ENCODE measurements at regions not wholly inside any gene's neighbourhood (a gene's known extent, or its start where the extent isn't known, plus 50 kb on each side); places are given as distances from the start of the nearest gene placed in this dataset.

DNA sequence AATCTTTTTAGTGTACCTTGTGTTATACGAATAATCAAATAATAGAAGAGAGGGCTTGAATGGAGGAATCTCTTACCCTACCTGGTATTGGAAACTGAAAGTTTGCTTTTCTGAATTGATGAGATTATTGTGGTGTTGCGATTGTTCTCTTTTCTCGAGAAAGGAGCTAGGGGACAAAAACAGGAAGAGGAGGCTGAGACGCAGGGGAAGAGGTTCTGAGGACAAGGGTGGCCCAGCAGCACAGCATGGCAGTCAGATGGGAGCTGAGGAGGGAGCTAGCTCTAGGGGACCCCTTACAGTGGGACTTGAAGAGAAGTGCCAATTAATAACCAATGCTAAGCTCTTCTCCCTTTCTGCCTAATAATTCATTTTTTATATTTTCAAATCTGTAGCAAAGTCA is 183.3 kb upstream of the DMAC1 start:
- ChIA-PET CTCF (ENCODE audit: partially characterized antibody) (interaction anchor here (0.6 kb wide), 1 partner anchor 137 kb away, joined by 3 read pairs; no protein-coding TSS in a partner anchor), POLR2A (ENCODE audit: partially characterized antibody) (no interaction called here)
- H3K27me3 ChIP-seq (replicated peaks in 1 of 4; ENCODE audit: control insufficient read depth in 3 of 4, extremely low read depth in 1 of 4, insufficient read depth in 3 of 4, low read length in 3 of 4), result no peaks in the 10 kb centered on the region
- no peak overlapping the region for H4K8ac ChIP-seq (ENCODE audit: extremely low read depth, insufficient read depth, low read length)
- H2BK12ac ChIP-seq (ENCODE audit: low read depth, low read length), result no peak overlapping the region
- H4K91ac ChIP-seq (replicated peaks; ENCODE audit: insufficient read length, low read length), result no peak overlapping the region
- H3K56ac ChIP-seq (replicated peaks; ENCODE audit: insufficient read length, low read depth, low read length), result no peak overlapping the region
- H3K14ac ChIP-seq (ENCODE audit: insufficient read length), result no peak overlapping the region
- TF ChIP-seq, protein P1, sequence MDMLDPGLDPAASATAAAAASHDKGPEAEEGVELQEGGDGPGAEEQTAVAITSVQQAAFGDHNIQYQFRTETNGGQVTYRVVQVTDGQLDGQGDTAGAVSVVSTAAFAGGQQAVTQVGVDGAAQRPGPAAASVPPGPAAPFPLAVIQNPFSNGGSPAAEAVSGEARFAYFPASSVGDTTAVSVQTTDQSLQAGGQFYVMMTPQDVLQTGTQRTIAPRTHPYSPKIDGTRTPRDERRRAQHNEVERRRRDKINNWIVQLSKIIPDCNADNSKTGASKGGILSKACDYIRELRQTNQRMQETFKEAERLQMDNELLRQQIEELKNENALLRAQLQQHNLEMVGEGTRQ (IDR thresholded peaks at IDR 0.05; ENCODE audit: low read length), result no peak
- TF ChIP-seq PHF8 (conservative IDR thresholded peaks at IDR 0.05; ENCODE audit: low read depth, low read length) (no peak), SIX5 (IDR thresholded peaks at IDR 0.05; ENCODE audit: low read depth, low read length) (no peak)
- no peaks in the 10 kb centered on the region for H3K23me2 ChIP-seq (ENCODE audit: low read depth, low read length)
- WGBS, 2 experiments (ENCODE audit: extremely low coverage in 1 of 2, insufficient coverage in 1 of 2, insufficient read length in 1 of 2, insufficient replicate concordance in 2 of 2, low coverage in 1 of 2, low lambda C conversion rate in 2 of 2, missing lambda C conversion rate in 1 of 2), result 83% methylated on average over 4 of the region's 4 CpGs; no CpG with 5 or more reads in 1 of the 2 experiments
- no peak overlapping the region for H2BK15ac ChIP-seq (ENCODE audit: low read length)
- no peak overlapping the region; the same call in 1 of the 2 replicates for H2BK20ac ChIP-seq (ENCODE audit: low read length)
- H3K4me2 ChIP-seq (ENCODE audit: insufficient read depth in 1 of 2, low read depth in 2 of 2, low read length in 2 of 2), result no peak overlapping the region
- no peak overlapping the region for H4K5ac ChIP-seq (ENCODE audit: insufficient read length, low read depth, low read length)
- H2AK5ac ChIP-seq (ENCODE audit: low read depth, low read length), result no peak overlapping the region
- H2AFZ ChIP-seq (ENCODE audit: low read length), result 0 out of 2 replicates have a peak overlapping the region, but pooled peaks have one; percentile 15
- H3K79me1 ChIP-seq (ENCODE audit: low read depth, low read length), result no peaks in the 10 kb centered on the region
- H2BK5ac ChIP-seq (ENCODE audit: low read depth, low read length), result no peak overlapping the region
- H3K23ac ChIP-seq (ENCODE audit: insufficient read length), result no peak overlapping the region
- H3K4me3 ChIP-seq (ENCODE audit: extremely low read depth in 1 of 4, insufficient read depth in 2 of 4, low read depth in 3 of 4, low read length in 4 of 4), result no peak overlapping the region
- FAIRE-seq (no peak), DNase-seq (ENCODE audit: low read depth in 1 of 2, low spot score in 2 of 2) (no peak)
- no peaks in the 10 kb centered on the region for H3K9me3 ChIP-seq (ENCODE audit: insufficient read depth in 2 of 2, low read depth in 1 of 2, low read length in 1 of 2)
- H3K36me3 ChIP-seq (ENCODE audit: control insufficient read depth in 2 of 4, insufficient read depth in 4 of 4, low read length in 3 of 4), result no peaks in the 10 kb centered on the region
- H3K79me2 ChIP-seq (ENCODE audit: control insufficient read depth in 1 of 2, insufficient read depth in 2 of 2, low read length in 2 of 2), result no peaks in the 10 kb centered on the region
- no peak overlapping the region for H3K9ac ChIP-seq (replicated peaks in 1 of 4; ENCODE audit: extremely low read depth in 1 of 4, low read depth in 3 of 4, low read length in 3 of 4)
- H3K4ac ChIP-seq (replicated peaks; ENCODE audit: insufficient read length, low read depth, low read length), result no peak overlapping the region
- H3K18ac ChIP-seq (ENCODE audit: extremely low read depth, low read length), result no peak overlapping the region
- H3K27ac ChIP-seq (ENCODE audit: low read depth, low read length), result no peak overlapping the region
- H4K20me1 ChIP-seq (replicated peaks in 1 of 2; ENCODE audit: control insufficient read depth in 1 of 2, insufficient read depth in 2 of 2, low read length in 2 of 2), result no peaks in the 10 kb centered on the region
- no peak overlapping the region for H2BK120ac ChIP-seq (replicated peaks; ENCODE audit: low read depth, low read length)
- H3K4me1 ChIP-seq (replicated peaks in 1 of 4; ENCODE audit: control insufficient read depth in 3 of 4, insufficient read depth in 4 of 4, low read length in 3 of 4), result peaks cover 0 to 2% (median under 1%) of the 10 kb centered on the region in 4 experiments; a peak in 3 of 7 replicates
